Neural cell (in vitro differentiated cells): ENCODE measurements at regions not wholly inside any gene's neighbourhood (a gene's known extent, or its start where the extent isn't known, plus 50 kb on each side); places are given as distances from the start of the nearest gene placed in this dataset.

Source experiments
- H2AFZ ChIP-seq: fragments of 200-600, 300-800 bp; sonication (generic), shearing (Covaris generic); 2 replicates; pipeline ENCODE4 v1.6.0; 2014; ENCODE audit warnings: low read depth, mild to moderate bottlenecking, antibody characterized with exemption, low read length, moderate library complexity
- H3F3A ChIP-seq: fragments of 200-600 bp; shearing (Covaris generic); 2 replicates; pipeline ENCODE4 v1.6.1; 2016; ENCODE audit warnings: mild to moderate bottlenecking, moderate library complexity, mixed read lengths, antibody characterized with exemption, low read length; ENCODE audit not compliant: insufficient read depth, poor library complexity, severe bottlenecking
- H3K27ac ChIP-seq: fragments of 200-600, 300-800 bp; sonication (generic), shearing (Covaris generic); 2 replicates; pipeline ENCODE4 v1.5.1; 2014; ENCODE audit warnings: mild to moderate bottlenecking, low read length, moderate library complexity
- H3K27me3 ChIP-seq: fragments of 300-800, 200-600 bp; sonication (generic), shearing (Covaris generic); 2 replicates; pipeline ENCODE4 v1.6.0; 2014; ENCODE audit warnings: mild to moderate bottlenecking, low read depth, low read length, moderate library complexity; ENCODE audit not compliant: insufficient read depth
- H3K36me3 ChIP-seq: fragments of 300-800, 200-600 bp; sonication (generic), shearing (Covaris generic); 2 replicates; pipeline ENCODE4 v1.5.1; 2014; ENCODE audit warnings: mild to moderate bottlenecking, antibody characterized with exemption, low read length, moderate library complexity; ENCODE audit not compliant: insufficient read depth
- H3K4me2 ChIP-seq: fragments of 300-800, 200-600 bp; sonication (generic), shearing (Covaris generic); 2 replicates; pipeline ENCODE4 v1.6.0; 2014; ENCODE audit warnings: mild to moderate bottlenecking, low read length
- H3K4me3 ChIP-seq: fragments of 300-800, 200-600 bp; sonication (generic), shearing (Covaris generic); 2 replicates; pipeline ENCODE4 v1.5.1; 2014; ENCODE audit warnings: mild to moderate bottlenecking, low read length, moderate library complexity
- H3K79me2 ChIP-seq: fragments of 200-600 bp; shearing (Covaris generic); replicated peaks from 2 replicates; pipeline ENCODE4 v1.6.0; 2014; ENCODE audit warnings: mild to moderate bottlenecking, low read length, moderate library complexity; ENCODE audit not compliant: insufficient read depth
- H3K9ac ChIP-seq: fragments of 300-800, 200-600 bp; sonication (generic), shearing (Covaris generic); 2 replicates; pipeline ENCODE4 v1.6.1; 2016; ENCODE audit warnings: mild to moderate bottlenecking, low read length, mixed read lengths
- H3K9me2 ChIP-seq: fragments of 200-600 bp; shearing (Covaris generic); 2 replicates; pipeline ENCODE4 v1.6.1; 2016; ENCODE audit warnings: mild to moderate bottlenecking, low read length, mixed read lengths; ENCODE audit not compliant: insufficient read depth
- H3K9me3 ChIP-seq: fragments of 200-600, 300-800 bp; sonication (generic), shearing (Covaris generic); 2 replicates; pipeline ENCODE4 v1.6.1; 2016; ENCODE audit warnings: mild to moderate bottlenecking, mixed run types, low read length, moderate library complexity, mixed read lengths
- H4K20me1 ChIP-seq: fragments of 200-600 bp; shearing (Covaris generic); 2 replicates; pipeline ENCODE4 v1.6.1; 2016; ENCODE audit warnings: mild to moderate bottlenecking, mixed run types; ENCODE audit not compliant: insufficient read depth
- EP300 ChIP-seq: fragments of 450-650 bp; conservative IDR thresholded peaks from 2 replicates; pipeline ENCODE4 v1.6.1; 2014; ENCODE audit warnings: antibody characterized with exemption, mild to moderate bottlenecking, moderate library complexity; ENCODE audit not compliant: poor library complexity, severe bottlenecking
- EZH2 ChIP-seq: fragments of 200-600, 300-800 bp; shearing (Covaris generic), sonication (generic); IDR thresholded peaks from 2 replicates; pipeline ENCODE4 v1.6.1; 2014; ENCODE audit warnings: antibody characterized with exemption, low read length, borderline replicate concordance, mild to moderate bottlenecking; ENCODE audit not compliant: insufficient read depth, poor library complexity, severe bottlenecking
- MXI1 ChIP-seq: fragments of 450-650 bp; conservative IDR thresholded peaks from 2 replicates; pipeline ENCODE4 v1.6.1; 2014; ENCODE audit warnings: antibody characterized with exemption, mild to moderate bottlenecking; ENCODE audit not compliant: poor library complexity, severe bottlenecking
- POLR2AphosphoS5 ChIP-seq: IDR thresholded peaks from 2 replicates; pipeline ENCODE4 v1.6.1; 2012
- RAD21 ChIP-seq: fragments of 450-650 bp; conservative IDR thresholded peaks from 2 replicates; pipeline ENCODE4 v1.6.1; 2014; ENCODE audit warnings: antibody characterized with exemption, mild to moderate bottlenecking, moderate library complexity
- SMC3 ChIP-seq: fragments of 450-650 bp; conservative IDR thresholded peaks from 2 replicates; pipeline ENCODE4 v1.6.1; 2014; ENCODE audit warnings: antibody characterized with exemption, mild to moderate bottlenecking, moderate library complexity; ENCODE audit not compliant: poor library complexity
- TAF1 ChIP-seq: IDR thresholded peaks from 2 replicates; pipeline ENCODE4 v1.6.1; 2012; ENCODE audit warnings: low read depth
- TF ChIP-seq, protein P1 (sequence below): IDR thresholded peaks from 2 replicates; pipeline ENCODE4 v1.6.1; 2012; ENCODE audit warnings: borderline replicate concordance
- TF ChIP-seq, protein P2 (sequence below): fragments of 450-650 bp; IDR thresholded peaks from 2 replicates; pipeline ENCODE4 v1.5.1; 2014; ENCODE audit warnings: antibody characterized with exemption, mild to moderate bottlenecking, moderate library complexity; ENCODE audit not compliant: poor library complexity, severe bottlenecking

DNA sequence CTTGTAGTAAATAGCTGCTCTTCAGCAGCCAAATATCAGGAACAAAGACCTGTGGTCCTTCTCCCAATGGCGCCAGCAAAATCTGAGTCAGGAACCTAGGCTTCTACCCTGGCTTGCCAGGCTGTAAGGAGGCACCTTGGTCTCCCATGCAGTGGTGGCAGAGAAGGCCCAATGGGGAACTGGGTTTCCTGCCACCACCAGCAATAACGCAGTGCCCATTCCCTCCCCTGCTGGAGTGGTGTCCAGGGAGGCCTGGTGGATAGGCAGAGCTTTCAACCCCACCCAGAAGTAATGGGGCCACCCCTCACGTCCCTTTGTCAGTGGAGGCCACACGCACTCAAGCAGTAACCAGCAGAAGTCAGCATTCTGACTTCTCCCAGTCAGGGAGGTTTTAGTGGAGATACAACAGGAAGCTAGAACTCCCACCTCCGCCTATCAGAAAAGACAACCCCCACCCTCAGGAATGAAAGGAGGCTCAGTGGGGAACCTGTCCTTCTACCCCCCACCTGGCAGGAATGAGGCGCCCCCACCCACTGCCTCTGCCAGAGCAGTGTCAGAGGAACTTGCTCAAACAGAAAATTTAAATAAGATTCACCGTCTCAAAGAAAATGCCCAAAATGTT, 132.4 kb downstream of the COPS8 start:
- no peaks in the 10 kb centered on the region for H4K20me1 ChIP-seq
- H3K9me2 ChIP-seq = no peaks in the 10 kb centered on the region
- no peaks in the 10 kb centered on the region for H3K27me3 ChIP-seq
- no peaks in the 10 kb centered on the region for H3F3A ChIP-seq
- H3K9me3 ChIP-seq = no peaks in the 10 kb centered on the region
- no peak overlapping the region for H3K27ac ChIP-seq
- no peak overlapping the region for H3K4me3 ChIP-seq
- TF ChIP-seq EP300 (no peak), TAF1 (no peak), RAD21 (no peak), MXI1 (no peak), EZH2 (no peak), POLR2AphosphoS5 (no peak), SMC3 (no peak)
- TF ChIP-seq, protein P1, sequence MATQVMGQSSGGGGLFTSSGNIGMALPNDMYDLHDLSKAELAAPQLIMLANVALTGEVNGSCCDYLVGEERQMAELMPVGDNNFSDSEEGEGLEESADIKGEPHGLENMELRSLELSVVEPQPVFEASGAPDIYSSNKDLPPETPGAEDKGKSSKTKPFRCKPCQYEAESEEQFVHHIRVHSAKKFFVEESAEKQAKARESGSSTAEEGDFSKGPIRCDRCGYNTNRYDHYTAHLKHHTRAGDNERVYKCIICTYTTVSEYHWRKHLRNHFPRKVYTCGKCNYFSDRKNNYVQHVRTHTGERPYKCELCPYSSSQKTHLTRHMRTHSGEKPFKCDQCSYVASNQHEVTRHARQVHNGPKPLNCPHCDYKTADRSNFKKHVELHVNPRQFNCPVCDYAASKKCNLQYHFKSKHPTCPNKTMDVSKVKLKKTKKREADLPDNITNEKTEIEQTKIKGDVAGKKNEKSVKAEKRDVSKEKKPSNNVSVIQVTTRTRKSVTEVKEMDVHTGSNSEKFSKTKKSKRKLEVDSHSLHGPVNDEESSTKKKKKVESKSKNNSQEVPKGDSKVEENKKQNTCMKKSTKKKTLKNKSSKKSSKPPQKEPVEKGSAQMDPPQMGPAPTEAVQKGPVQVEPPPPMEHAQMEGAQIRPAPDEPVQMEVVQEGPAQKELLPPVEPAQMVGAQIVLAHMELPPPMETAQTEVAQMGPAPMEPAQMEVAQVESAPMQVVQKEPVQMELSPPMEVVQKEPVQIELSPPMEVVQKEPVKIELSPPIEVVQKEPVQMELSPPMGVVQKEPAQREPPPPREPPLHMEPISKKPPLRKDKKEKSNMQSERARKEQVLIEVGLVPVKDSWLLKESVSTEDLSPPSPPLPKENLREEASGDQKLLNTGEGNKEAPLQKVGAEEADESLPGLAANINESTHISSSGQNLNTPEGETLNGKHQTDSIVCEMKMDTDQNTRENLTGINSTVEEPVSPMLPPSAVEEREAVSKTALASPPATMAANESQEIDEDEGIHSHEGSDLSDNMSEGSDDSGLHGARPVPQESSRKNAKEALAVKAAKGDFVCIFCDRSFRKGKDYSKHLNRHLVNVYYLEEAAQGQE = no peak
- TF ChIP-seq, protein P2, sequence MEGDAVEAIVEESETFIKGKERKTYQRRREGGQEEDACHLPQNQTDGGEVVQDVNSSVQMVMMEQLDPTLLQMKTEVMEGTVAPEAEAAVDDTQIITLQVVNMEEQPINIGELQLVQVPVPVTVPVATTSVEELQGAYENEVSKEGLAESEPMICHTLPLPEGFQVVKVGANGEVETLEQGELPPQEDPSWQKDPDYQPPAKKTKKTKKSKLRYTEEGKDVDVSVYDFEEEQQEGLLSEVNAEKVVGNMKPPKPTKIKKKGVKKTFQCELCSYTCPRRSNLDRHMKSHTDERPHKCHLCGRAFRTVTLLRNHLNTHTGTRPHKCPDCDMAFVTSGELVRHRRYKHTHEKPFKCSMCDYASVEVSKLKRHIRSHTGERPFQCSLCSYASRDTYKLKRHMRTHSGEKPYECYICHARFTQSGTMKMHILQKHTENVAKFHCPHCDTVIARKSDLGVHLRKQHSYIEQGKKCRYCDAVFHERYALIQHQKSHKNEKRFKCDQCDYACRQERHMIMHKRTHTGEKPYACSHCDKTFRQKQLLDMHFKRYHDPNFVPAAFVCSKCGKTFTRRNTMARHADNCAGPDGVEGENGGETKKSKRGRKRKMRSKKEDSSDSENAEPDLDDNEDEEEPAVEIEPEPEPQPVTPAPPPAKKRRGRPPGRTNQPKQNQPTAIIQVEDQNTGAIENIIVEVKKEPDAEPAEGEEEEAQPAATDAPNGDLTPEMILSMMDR = no peak
- H3K9ac ChIP-seq = no peak overlapping the region
- H3K4me2 ChIP-seq = no peak overlapping the region
- no peak overlapping the region for H2AFZ ChIP-seq
- H3K36me3 ChIP-seq = no peaks in the 10 kb centered on the region
- no peaks in the 10 kb centered on the region for H3K79me2 ChIP-seq

DNA sequence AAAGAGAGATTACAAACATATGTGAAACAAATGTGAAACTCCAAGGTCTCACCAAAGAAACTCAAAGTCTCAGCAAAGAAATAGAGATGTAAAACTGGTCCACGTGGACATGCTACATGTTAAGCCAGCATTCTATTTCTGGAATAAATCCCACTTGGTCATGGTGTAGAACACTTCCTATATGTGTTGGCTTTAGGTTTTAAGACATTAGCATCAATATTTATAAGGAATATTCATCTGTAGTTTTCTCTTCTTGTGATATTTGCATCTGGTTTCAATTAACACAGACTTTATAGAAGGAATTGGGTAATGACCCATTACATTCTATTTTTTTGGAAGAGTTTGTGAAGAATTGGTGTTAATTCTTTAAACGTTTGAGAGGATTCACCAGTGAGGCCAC, 133.1 kb downstream of the COPS8 start:
- Histone ChIP-seq H3K9me3 (no peaks in the 10 kb centered on the region), H3K36me3 (no peaks in the 10 kb centered on the region), H3K4me3 (no peak overlapping the region), H3F3A (no peaks in the 10 kb centered on the region), H3K9me2 (no peaks in the 10 kb centered on the region), H4K20me1 (no peaks in the 10 kb centered on the region), H3K79me2 (no peaks in the 10 kb centered on the region), H3K27me3 (no peaks in the 10 kb centered on the region), H3K4me2 (no peak overlapping the region), H3K9ac (no peak overlapping the region), H2AFZ (no peak overlapping the region), H3K27ac (no peak overlapping the region)
- no peak for TF ChIP-seq POLR2AphosphoS5
- TF ChIP-seq, protein P2 = no peak
- TF ChIP-seq SMC3 = no peak
- TF ChIP-seq, protein P1 = no peak
- no peak for TF ChIP-seq TAF1
- TF ChIP-seq EZH2 = no peak
- TF ChIP-seq MXI1 = no peak
